Fibroblast of lung (primary cell): ENCODE measurements at regions not wholly inside any gene's neighbourhood (a gene's known extent, or its start where the extent isn't known, plus 50 kb on each side); places are given as distances from the start of the nearest gene placed in this dataset.

Experiments
- DNase-seq, 2 donors: peaks; one replicate each; pipeline versions ENCODE4 v3.0.0 to v3.0.0-alpha.2; 2010; ENCODE audit warnings: low read depth in 2 of 2
- H2AFZ ChIP-seq: 2 replicates; pipeline ENCODE4 v1.5.1; 2012; ENCODE audit warnings: low read length, control low read depth, inconsistent platforms
- H3K27ac ChIP-seq: 2 replicates; pipeline ENCODE4 v1.5.1; 2011; ENCODE audit warnings: low read length, control low read depth; ENCODE audit not compliant: insufficient read depth
- H3K27me3 ChIP-seq: 2 replicates; pipeline ENCODE4 v1.5.1; 2011; ENCODE audit warnings: mild to moderate bottlenecking, low read length; ENCODE audit not compliant: control insufficient read depth, insufficient read depth
- H3K36me3 ChIP-seq: 2 replicates; pipeline ENCODE4 v1.5.1; 2011; ENCODE audit warnings: low read length; ENCODE audit not compliant: control insufficient read depth, insufficient read depth
- H3K4me1 ChIP-seq: 2 replicates; pipeline ENCODE4 v1.5.1; 2011; ENCODE audit warnings: low read length; ENCODE audit not compliant: control insufficient read depth, insufficient read depth; ENCODE audit errors: extremely low read depth
- H3K4me2 ChIP-seq: 2 replicates; pipeline ENCODE4 v1.5.1; 2011; ENCODE audit warnings: low read length, control low read depth; ENCODE audit not compliant: insufficient read depth; ENCODE audit errors: extremely low read depth
- H3K4me3 ChIP-seq, 4 experiments: fragments of 200-600 bp in 1 of 4; sonication (generic) in 1 of 4; replicated peaks in 1 of 4; 2 replicates each; pipeline ENCODE4 v1.5.1; 2011 to 2016; ENCODE audit warnings: low read length in 4 of 4, low read depth in 3 of 4, mild to moderate bottlenecking in 3 of 4, control low read depth in 2 of 4, inconsistent platforms in 1 of 4, mixed read lengths in 1 of 4; ENCODE audit not compliant: insufficient read depth in 1 of 4; ENCODE audit errors: control extremely low read depth in 1 of 4
- H3K79me2 ChIP-seq: 2 replicates; pipeline ENCODE4 v1.5.1; 2012; ENCODE audit warnings: mild to moderate bottlenecking, low read length, inconsistent platforms; ENCODE audit not compliant: control insufficient read depth, insufficient read depth
- H3K9ac ChIP-seq: 2 replicates; pipeline ENCODE4 v1.5.1; 2011; ENCODE audit warnings: mild to moderate bottlenecking, low read length, control low read depth; ENCODE audit not compliant: insufficient read depth
- H3K9me3 ChIP-seq: 2 replicates; pipeline ENCODE4 v1.5.1; 2012; ENCODE audit warnings: low read depth, low read length; ENCODE audit not compliant: control insufficient read depth, insufficient read depth
- H4K20me1 ChIP-seq: 2 replicates; pipeline ENCODE4 v1.5.1; 2011; ENCODE audit warnings: low read length; ENCODE audit not compliant: control insufficient read depth, insufficient read depth; ENCODE audit errors: extremely low read depth
- CTCF ChIP-seq, 2 donors: IDR thresholded peaks in 1 of 2; conservative IDR thresholded peaks in 1 of 2; 1 replicate in 1 of 2; 2 replicates in 1 of 2; pipeline ENCODE4 v1.5.1; 2011 to 2012; ENCODE audit warnings: low read length in 2 of 2, control low read depth in 1 of 2, inconsistent platforms in 1 of 2, low read depth in 1 of 2, mild to moderate bottlenecking in 1 of 2
- EZH2 ChIP-seq: IDR thresholded peaks from 2 replicates; pipeline ENCODE4 v1.5.1; 2012; ENCODE audit warnings: low read length, control low read depth, mild to moderate bottlenecking; ENCODE audit errors: missing control alignments

- no peaks in the 10 kb centered on the region for H4K20me1 ChIP-seq
- no peaks in the 10 kb centered on the region for H3K9me3 ChIP-seq
- H3K4me2 ChIP-seq = no peak overlapping the region
- no peak for DNase-seq
- H3K36me3 ChIP-seq = no peaks in the 10 kb centered on the region
- no peak overlapping the region for H3K27ac ChIP-seq
- TF ChIP-seq EZH2 (no peak), CTCF (conservative IDR thresholded peaks at IDR 0.05 in 1 of 2, IDR thresholded peaks at IDR 0.05 in 1 of 2; ENCODE audit: low read depth in 1 of 2, low read length in 2 of 2) (no peak)
- H2AFZ ChIP-seq = no peak overlapping the region
- H3K79me2 ChIP-seq = no peaks in the 10 kb centered on the region
- no peak overlapping the region for H3K9ac ChIP-seq
- no peaks in the 10 kb centered on the region for H3K4me1 ChIP-seq
- no peaks in the 10 kb centered on the region for H3K27me3 ChIP-seq
- no peak overlapping the region for H3K4me3 ChIP-seq
Observed at GRCh38 chr6:66860328-66860727, 1153.3 kb upstream of the EYS start.

- H3K27me3 ChIP-seq = no peaks in the 10 kb centered on the region
- H3K79me2 ChIP-seq = no peaks in the 10 kb centered on the region
- TF ChIP-seq CTCF (conservative IDR thresholded peaks at IDR 0.05 in 1 of 2, IDR thresholded peaks at IDR 0.05 in 1 of 2; ENCODE audit: low read depth in 1 of 2, low read length in 2 of 2) (no peak), EZH2 (no peak)
- no peak overlapping the region for H3K9ac ChIP-seq
- H3K27ac ChIP-seq = no peak overlapping the region
- H2AFZ ChIP-seq = no peak overlapping the region
- H3K9me3 ChIP-seq = no peaks in the 10 kb centered on the region
- no peaks in the 10 kb centered on the region for H3K4me1 ChIP-seq
- H3K36me3 ChIP-seq = no peaks in the 10 kb centered on the region
- DNase-seq = no peak
- H3K4me2 ChIP-seq = no peak overlapping the region
- H4K20me1 ChIP-seq = no peaks in the 10 kb centered on the region
- no peak overlapping the region for H3K4me3 ChIP-seq
Observed at GRCh38 chr6:66858196-66858595, 1151.2 kb upstream of the EYS start.

- Histone ChIP-seq H3K79me2 (no peaks in the 10 kb centered on the region), H3K4me1 (no peaks in the 10 kb centered on the region), H3K4me3 (no peak overlapping the region), H3K9me3 (no peaks in the 10 kb centered on the region), H3K27me3 (no peaks in the 10 kb centered on the region), H2AFZ (no peak overlapping the region), H3K9ac (no peak overlapping the region), H4K20me1 (no peaks in the 10 kb centered on the region), H3K36me3 (no peaks in the 10 kb centered on the region), H3K27ac (no peak overlapping the region), H3K4me2 (no peak overlapping the region)
- no peak for DNase-seq
- no peak for TF ChIP-seq EZH2
- TF ChIP-seq CTCF (conservative IDR thresholded peaks at IDR 0.05 in 1 of 2, IDR thresholded peaks at IDR 0.05 in 1 of 2; ENCODE audit: low read depth in 1 of 2, low read length in 2 of 2) = no peak
Observed at GRCh38 chr6:66854014-66854413, 1147.0 kb upstream of the EYS start.
